ENCODE measurements at regions not wholly inside any gene's neighbourhood (a gene's known extent, or its start where the extent isn't known, plus 50 kb on each side); places are given as distances from the start of the nearest gene placed in this dataset.

DNA sequence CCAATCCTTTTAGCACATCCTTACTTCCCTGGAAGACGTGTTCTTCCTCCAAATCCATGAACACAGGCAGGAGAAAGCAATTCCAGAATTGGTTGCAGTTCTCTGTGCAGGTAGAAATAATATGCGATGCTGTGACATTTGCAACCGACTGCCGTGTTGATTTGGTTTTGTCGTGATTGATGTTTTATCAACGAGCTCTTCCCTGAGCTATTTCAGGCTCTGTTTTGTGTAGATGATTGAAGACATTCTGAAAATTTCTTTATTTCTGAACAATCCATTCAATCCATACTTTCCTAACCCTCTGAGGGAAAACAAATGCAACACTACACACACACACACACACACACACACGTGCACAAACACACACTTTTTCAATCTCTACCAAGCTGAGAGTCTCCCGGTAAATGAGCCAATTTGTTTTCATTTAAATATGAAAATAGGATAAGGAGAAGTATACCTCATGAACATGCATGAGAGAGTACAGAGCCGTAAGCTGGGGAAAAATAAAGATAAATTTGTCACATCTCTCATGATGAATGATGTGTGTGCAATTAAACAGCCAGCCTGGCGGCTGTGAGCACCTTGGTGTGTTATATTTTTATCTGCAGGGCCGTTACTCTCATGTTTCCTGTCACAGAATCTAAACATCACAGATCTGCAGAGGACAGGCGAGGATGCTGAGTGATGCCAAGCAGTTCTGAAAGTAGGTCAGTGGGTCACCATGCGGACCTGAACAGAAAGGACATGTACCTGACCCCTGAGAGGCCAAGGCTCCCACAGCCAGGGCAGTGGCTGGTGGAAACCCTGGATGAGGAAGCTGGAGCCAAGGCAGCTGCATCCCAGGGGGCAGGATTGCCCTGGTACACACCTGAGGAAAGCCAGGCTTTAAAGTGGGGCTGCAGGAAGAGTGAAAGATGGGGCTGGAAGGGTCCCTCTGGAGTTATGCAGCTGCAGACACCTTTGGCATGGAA, 64.8 kb downstream of the PDCL3 start:
- no peak for DNase-seq (ENCODE audit: low spot score)

DNA sequence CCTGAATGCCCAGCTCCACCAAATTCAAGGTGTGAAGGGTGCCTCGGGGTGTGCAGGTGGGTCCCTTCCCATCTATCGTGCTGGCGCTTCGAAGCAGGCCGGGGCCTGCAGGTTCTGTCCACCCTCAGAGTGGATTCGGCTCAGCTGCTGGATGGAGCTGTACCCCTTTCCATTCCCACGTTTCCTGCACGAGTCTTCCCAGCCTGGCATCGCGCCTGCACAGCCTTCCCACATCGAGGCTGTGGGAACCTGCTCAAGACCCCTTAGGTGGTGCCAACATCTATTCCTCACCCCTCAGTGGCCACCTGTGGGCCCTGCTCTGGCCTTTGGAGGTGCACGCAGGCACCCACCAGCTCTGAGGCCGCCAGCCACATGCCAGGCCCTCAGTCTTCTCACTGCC, 65.7 kb downstream of the PDCL3 start:
- no peak for DNase-seq (ENCODE audit: low spot score)

DNA sequence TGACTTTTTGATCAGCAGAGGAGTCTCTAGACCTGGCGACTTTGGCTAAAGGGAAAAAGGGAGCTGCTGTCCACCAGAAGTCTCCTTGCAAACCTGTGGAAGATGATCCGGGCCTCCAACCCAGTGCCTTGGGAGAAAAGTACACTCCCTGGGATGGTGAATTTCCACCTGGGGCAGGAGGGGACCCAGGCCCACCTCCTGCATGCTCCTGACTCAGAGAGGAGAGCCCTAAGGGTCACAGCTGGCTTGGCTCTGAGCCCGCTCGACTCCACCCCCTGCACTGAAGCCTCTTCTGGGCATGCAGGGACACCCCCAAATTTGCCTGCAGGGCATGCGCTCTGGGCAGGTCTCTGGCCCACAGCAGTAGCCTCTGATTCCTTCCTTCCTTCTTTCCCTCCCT, 66.5 kb downstream of the PDCL3 start:
- DNase-seq (ENCODE audit: low spot score), result no peak

DNA sequence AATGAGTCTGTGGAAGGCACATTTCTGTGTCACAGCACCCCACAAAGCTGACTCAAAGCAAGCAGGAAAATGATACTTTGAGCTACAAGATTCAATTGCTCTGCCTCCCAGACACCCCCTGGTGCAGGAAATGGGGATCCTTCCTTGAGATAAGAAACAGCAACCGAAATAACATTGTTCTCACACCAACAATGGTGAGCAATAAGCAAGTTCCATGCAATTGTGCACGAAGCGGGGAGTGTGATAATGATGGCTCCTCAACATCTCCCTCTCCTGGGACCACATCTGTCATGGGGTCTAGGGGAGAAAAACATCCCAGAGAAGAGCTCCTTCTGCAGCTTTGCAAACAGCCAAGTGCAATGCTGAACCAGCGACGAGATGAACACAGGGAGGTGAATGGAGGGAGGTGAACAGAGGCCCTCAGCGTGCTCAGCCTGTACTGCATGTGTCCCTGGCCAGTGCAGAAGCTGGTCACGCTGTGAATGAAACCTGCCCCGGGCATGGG, 67.7 kb downstream of the PDCL3 start:
- DNase-seq (ENCODE audit: low spot score), result no peak

DNA sequence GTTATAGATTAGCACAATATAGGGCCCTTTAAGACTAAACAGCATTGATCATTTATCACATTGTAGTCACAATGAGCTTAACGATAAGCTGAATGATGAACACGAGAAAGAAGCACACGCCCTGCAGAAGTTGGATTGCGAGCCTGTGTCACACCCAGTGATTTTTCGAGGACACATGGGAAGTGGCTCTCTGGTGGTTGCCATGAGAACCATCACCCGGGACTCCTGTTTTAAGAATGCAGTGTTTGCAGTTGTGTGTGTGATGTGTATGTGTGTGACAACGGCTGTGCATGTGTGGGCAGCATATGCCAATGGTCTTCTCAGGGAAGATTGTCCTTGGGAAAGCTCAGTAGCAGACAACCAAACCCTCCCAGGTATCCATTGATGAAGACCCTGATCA, 69.2 kb downstream of the PDCL3 start:
- DNase-seq (ENCODE audit: low spot score), result no peak

DNA sequence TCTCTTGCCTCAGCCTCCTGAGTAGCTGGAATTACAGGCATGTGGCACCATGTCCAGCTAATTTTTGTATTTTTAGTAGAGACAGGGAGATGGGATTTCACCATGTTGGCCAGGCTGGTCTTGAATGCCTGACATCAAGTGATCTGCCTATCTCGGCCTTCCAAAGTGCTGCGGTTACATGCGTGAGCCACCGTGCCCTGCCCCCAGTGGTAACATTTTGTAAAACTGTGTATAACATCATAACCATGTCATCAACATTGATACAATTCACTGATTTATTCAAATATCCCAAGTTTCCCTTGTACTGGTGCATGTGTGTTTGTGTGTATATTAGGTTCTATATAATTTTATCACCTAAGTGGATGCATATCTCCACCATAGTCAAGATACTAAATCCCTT, 70.0 kb downstream of the PDCL3 start:
- DNase-seq (ENCODE audit: low spot score), result no peak

DNA sequence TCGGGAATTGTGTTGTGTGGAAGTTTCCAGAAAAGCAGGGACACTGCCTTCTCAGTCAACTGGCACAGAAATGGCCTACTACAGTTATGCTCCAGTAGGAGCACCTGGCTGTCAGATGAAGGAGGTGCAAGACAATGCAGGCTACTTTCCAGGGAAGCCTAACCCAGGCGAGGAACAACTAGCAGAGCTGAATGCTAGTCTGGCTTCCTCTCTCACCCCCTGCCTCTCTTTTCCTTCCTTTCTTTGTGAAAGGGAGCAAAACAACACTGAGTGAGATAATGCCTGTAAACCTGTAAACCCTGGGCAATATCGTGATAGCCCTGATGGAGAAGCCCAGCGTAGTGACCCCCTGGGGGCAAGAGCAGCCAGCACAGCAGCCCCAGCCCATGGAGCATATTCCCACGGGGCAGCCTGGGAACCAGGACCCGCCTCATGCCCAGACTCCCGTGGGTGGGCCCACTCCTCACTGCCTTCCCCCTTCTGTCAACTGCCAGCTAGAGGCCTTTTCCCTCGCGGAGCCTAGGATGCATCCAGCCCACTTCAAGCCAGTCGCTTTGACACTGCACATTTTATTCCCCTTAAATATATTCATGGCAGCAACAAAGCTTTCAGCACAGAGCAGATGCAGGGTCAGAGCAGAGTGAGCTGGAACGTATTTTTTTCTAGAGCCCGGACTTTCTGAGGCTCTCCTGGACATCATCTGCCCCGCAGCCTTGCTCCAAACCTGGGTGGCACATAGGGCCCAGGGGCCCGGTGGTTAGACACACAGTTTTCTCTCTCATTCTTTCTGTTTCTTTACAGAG, 77.0 kb downstream of the PDCL3 start:
- DNase-seq (ENCODE audit: low spot score), result no peak

DNA sequence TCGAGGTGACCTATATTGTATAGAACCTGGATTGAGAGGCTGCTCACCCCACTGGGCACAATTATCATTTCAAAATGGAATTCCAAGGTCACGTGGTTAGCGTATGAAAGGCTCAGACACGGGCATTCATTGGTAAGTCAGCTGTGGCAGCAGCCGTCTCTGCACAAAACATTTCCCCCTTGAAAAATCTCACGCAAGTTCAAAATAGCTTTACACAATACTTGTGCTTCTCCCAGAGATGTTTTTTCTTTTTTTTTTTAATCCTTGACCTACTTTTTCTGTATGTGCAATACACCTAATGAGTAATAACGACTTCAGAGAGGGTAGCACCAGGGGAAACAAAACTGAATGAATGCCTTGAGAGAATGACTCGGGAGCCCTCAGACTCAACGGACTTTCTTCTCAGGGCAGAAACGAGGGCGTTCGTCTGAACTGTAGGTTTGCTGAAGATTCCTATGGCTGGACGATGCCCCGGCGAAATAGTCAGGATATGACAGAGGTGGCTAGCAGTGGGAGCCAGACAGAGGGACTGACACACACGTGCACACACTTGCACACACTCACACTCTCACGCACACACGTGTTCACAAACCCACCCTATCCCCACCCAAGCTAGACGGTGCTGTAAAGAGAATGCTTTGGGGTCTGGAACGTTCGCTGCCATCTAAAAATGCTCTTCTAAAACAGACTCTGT, 77.8 kb downstream of the PDCL3 start:
- DNase-seq (ENCODE audit: low spot score), result no peak

DNA sequence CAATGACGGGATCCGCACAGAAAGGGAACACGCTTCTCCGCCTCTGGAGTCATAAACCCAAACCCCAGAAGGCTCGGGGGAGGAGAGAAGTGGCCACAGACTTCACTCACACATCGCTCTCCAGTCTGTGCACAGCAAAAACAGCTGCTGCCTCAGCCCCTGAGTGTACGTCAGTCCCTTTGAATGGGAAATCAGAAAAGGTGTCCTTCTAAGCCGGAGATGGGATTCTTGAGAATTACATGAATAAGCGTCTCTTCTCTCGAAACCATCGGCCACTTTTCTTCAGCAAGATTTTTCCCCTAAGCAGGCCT, 78.3 kb downstream of the PDCL3 start:
- no peak for DNase-seq (ENCODE audit: low spot score)

DNA sequence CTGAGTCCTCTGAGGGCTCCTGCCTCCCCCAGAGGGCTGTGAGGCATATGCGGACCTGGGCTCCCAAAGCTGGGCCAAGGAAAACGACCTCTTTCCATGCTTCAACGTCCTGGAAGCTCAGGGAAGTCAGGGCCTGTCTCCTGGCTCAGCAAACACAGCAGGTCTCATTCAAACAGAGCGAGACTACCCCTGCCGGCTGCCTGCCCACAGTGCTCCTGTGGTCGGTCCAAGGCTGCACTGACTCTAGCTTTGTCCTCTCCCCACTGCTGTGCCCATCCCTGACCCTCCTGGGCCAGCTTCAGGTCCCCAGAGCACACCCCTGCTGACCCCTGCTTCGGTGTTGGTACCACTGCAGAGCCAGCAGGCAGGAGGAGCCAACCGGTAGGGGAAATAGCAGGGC, 79.6 kb downstream of the PDCL3 start:
- DNase-seq (ENCODE audit: low spot score), result no peak

DNA sequence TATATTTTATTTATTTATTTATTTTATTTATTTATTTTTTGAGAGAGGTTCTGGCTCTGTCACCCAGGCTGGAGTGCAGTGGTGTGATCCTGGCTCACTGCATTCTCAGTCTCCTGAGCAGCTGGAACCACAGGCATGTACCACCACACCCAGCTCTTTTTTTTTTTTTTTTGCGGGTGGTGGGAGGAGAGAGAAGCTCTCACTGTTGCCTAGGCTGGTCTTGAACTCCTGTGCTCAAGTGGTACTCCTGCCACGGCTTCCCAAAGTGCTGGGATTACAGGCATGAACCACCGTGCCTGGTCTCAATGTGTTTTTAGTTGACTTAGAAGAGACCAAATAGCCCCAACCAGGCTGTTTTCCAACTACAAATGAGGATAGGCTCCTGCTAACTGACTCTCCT, 80.7 kb downstream of the PDCL3 start:
- DNase-seq (ENCODE audit: low spot score), result no peak

DNA sequence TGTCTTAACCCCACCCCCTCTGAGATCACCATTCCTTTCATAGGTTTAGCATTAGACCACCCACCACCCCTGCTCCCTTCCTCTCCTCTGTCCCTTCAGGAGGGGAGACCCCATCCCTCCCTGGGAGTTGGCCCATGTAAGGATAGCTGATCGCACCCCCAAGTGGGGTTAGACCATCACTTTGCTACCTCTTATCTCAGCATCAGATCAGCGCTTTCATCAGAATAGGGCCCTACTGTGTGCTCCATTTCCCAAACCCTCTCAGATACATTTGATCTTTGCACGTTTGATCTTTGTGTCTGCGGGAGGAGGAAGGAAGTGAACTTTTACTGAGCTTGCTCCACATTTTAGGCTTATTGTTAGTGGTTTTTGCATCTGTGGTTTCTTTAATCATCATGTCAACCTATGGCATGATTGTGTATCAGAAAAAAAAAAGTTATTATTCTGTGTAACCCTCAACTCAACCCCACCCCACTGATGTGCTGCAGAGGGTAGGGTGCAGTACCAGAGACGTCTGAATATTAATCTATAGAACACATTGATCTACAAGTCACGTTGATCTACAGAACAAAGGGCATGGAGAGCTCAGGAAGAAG, 81.2 kb downstream of the PDCL3 start:
- no peak for DNase-seq (ENCODE audit: low spot score)

DNA sequence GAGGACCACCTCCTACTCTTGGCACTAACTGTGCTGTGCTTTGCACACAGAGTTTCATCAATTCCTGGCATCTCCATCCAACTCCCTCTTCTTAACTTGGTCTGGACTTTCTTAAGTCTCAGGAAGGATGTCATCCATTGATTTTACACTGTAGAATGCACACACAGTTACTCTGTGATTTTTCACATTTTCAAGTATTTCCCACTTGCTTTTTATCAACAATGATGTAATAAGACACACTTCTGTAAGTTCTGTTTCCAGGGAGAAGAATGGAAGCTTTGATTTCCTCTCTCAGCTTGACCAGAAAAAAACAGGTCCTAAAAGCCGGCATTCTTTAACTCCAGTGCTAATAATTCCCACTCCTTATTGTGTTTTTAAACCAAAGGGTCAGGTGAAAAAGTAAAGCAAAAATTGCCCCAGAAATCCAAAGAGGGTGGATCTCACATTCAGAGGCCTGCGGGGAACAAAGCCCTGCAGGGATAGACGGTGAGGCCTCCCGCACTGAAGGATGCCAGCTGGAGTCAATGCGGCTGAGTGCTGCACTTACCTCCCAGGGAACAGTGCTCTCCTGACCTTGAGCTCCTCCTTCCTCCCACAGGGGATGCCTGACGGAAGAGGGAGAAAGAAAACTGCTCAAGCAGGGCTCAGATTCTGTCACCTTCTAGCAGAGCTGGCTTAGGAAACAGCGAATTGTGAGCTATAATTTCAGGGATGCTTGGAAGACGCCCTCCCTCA, 83.1 kb downstream of the PDCL3 start:
- no peak for DNase-seq (ENCODE audit: low spot score)

DNA sequence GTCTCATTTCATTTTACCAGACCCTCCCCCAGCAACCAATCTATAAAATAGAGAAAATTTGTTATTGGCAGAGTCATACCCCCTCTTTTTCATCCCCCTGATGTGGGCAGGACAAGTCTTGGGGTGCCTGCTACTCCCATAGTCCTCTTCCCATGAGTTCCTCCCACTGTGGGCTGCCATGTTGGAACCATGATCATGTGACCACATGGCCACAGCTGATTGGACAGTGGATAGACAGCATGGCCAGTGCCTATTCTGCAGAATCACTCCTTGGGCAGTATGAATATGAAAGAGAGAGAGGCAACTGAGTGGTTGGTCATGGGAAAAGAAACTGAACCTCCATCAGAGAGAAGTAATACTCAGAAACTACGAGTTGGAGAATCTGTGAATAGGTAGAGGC, 84.9 kb downstream of the PDCL3 start:
- DNase-seq (ENCODE audit: low spot score), result no peak

DNA sequence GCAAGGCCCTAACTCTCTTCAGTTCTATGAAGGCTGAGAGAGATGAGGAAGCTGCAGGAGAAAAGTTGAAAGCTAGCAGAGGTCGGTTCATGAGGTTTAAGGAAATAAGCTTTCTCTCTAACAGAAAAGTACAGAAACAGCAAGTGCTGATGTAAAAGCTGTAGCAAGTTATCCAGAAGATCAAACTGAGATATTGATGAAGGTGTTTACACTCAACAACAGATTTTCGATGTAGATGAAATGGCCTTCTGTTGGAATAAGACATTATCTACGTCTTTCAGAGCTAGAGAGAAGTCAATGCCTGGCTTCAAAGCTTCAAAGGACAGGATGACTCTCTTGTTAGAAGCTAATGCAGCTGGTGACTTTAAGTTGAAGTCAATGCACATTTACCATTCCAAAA, 87.4 kb downstream of the PDCL3 start:
- DNase-seq (ENCODE audit: low spot score), result no peak

DNA sequence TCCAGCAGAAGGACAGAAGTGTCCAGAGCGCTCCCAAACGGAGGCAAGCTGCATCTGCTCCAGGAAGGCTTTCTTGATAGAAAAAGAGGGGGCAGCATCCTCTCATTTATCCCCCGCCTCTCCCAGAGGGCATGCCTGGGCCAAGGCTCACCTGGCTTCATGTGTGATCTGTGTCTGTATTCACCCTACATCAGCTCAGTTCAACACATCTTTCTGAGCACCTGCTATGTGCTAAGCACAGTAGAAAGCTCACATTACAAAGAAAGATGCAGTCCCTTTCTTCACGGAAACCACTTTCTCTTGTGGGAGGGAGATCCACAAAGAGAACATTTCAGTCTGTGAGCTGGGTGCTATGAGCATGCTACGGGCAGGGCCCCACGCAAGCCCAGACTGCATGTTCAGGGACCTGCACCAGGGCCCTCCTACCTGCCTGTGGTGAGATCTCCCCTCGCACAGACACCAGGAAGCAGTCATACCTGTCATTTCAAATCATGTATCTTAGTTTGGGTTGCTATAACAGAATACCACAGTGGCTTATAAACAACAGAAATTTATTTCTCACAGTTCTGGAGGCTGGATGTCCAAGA, 90.7 kb downstream of the PDCL3 start:
- no peak for DNase-seq (ENCODE audit: low spot score)

DNA sequence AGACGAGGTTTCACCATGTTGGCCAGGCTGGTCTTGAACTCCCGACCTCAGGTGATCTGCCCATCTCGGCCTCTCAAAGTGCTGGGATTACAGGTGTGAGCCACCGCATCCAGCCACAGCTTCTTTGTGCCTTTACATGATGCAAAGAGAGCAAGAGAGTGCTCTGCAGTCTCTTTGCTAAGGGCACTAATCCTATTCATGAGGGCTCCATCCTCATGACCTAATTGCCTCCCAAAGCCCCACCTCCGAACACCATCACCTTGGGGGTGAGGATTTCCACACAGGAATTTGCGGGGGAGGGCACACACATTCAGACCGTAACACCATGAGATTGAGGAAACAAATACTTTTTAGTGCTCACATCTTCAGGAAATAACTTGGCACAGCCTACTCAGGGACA, 91.8 kb downstream of the PDCL3 start:
- DNase-seq (ENCODE audit: low spot score), result no peak

DNA sequence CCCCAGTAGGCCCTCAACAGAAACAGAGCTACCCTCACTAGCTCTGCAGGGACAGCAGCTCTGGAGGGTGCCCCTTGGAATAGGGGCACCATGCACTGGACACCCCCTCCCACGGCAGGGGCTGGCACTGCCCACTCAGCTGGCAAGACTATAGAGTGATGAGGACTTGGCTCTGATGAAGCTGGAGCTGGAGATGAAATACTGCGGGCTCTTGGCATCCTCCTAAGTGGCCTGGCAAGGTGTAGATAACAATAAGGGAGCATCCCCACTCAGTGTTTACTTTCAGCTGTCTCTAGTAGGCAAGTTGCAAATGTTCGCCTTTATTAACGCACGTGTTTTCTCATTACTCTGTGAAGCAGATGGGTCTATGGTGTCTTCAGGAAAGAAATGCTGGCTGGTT, 92.7 kb downstream of the PDCL3 start:
- no peak for DNase-seq (ENCODE audit: low spot score)

DNA sequence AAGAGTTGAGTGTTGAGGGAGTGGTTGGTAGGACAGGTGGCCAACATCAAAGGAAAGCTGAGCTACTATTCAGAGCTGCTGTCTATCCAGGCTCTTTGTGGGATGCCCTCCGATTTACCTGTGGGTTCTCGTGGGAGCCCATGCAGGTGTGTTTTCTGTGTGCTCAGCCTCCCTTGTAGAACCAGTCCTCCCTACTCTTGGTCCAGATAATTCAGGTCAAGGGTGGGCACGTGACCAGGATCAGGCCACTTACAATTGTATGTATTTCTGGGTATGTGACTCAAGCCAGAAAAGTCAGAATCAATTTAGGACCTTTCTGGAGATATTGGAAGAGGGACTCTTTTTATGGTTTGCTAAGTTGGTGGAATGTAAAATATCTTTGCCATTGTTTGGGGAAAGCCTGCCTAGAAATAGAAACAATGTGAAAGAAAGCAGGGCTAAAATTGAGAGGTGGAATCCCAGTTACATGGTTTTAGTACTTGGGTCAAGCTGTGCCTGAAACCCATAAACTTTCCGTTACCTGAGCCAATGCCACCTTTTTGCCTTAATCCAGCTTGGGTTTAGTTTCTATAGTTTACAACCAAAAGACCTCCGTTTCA, 93.2 kb downstream of the PDCL3 start:
- DNase-seq (ENCODE audit: low spot score), result no peak

DNA sequence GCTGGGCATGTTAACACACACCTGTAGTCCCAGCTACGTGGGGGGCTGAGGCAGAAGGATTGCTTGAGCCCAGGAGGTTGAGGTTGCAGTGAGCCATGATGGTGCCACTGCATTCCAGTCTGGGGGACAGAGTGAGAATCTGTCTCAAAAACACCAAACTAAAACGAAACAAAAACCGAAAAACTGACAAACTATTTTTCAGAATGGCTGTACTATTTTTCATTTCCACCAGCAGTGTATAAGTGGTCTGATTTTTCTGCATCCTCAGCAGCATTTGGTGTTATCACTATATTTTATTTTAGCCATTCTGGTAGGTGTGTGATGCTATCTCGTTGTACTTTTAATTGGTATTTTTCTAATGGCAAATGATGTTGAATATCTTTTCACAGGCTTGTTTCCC, 95.2 kb downstream of the PDCL3 start:
- no peak for DNase-seq (ENCODE audit: low spot score)

Data from AG08395 (cell line).